ENCODE measurements at regions not wholly inside any gene's neighbourhood (a gene's known extent, or its start where the extent isn't known, plus 50 kb on each side); places are given as distances from the start of the nearest gene placed in this dataset.

DNA sequence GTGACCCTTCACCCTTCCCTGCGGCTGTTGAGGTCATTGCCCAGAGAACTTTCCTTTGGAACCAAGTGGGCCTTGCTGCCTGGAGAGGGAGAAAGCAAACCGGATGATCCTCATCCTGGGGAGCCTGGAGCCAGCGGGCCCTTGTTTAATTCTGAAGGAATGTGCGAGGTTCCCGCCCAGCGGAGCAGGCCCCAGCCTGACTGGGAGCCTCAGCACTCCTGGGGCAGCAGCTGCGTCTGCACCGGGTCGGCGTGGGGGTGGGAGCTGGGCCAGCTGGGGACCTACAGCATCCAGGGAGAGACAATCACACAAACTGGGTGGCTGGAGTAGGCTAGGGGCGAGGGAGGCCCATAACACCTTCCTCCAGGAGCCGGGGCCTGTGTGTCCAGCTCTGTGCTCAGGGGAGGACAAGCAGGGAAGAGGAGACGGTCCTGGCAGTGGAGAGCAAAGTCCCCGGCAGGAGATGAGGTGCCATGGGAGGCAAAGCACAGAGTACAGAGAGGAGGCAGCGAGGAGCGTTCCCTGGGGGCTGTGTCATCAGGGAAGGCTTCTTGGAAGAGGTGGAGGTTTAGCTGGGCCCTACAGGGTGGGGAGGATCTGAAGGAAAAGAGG is 61.9 kb upstream of the HAAO start:
- DNase-seq (ENCODE audit: low read depth), result no peak

DNA sequence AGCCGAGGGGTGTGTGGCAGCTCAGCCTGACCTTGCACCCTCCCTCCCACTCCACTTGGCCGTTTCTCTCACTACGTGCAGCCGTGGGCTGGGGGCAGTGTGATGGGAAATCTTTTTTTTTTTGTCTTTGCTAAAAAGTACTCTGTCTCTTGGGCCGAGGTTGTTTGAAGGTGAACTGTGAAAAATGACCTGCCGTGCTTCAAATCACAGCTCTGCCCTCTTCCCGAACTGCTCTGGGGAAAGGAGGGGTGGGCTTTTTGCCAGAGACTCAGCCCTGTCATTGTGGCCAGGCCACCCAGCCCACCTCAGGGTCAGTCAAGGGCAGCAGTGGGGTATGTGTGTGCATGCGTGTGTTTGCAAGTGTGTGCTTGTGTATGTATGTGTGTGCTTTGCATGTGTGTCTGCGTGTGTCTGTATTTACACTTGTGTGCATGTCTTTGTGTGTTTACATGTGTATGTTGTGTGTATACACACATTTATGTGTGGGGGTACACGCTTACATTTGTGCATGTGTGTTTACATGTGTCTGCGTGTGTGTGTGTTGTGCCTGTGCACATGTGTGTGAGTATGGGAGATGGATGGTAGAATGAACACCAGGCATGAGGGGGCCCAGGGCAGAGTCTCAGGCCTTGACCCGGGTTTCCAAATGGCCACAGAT is 61.3 kb upstream of the HAAO start:
- no peak for DNase-seq (ENCODE audit: low read depth)

DNA sequence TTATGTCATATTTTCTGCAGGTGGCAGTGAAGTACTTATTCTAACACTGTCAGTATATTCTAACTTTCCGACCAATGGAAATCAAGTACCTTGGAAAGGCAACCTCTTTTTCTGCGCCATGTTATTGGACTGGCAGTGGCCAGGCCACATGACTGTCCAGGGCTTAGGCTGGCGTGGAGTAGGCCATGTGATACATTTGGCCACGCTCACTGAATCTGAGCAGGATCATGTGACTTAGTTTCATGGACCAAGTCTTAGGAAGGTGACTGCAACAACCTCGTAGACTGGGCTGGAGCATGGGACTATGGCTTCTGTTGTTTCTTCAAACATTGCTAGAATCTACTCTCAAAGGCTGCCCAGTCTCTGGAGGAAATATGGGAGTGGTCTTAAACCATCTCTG is 60.4 kb upstream of the HAAO start:
- DNase-seq (ENCODE audit: low read depth), result no peak

DNA sequence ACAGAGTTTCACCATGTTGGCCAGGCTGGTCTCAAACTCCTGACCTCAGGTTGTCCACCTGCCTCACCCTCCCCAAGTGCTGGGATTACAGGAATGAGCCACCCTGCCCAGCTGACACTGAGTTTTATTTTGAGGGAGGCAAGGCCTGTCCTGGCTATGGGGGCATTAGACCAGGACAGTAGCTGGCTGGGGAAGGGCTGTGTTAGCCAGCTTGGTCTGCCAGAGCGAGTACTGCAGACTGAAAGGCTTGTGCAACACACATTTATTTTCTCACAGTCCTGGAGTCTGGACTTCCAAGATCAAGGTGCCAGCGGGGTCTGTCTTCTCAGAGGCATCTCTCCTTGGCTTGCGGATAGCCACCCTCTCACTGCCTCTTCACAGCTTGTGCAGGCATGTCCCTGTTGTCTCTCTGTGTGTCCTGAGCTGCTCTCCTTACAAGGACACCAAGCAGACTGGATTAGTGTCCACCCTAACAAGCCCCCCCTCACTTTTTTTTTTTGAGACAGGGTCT is 59.4 kb upstream of the HAAO start:
- DNase-seq (ENCODE audit: low read depth), result no peak

DNA sequence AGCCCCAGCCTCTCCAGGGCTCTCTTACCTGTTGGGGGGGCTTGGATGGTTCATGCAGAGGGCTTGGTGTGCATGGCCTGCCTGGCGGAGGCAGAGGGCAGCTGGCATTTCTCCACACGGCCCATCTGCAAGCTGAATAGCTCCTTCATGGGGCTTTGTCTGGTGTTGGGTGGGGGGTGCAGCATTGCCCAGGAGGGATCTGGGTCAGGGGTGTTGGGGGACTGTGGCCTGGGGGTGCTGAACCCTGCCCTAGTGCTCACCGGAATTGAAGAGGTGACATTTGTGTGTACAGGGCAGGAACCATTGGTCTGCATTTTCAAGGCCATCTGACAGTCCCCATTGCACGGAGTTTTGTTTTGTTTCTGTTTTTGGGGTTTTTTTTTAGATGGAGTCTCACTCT is 58.8 kb upstream of the HAAO start:
- no peak for DNase-seq (ENCODE audit: low read depth)

DNA sequence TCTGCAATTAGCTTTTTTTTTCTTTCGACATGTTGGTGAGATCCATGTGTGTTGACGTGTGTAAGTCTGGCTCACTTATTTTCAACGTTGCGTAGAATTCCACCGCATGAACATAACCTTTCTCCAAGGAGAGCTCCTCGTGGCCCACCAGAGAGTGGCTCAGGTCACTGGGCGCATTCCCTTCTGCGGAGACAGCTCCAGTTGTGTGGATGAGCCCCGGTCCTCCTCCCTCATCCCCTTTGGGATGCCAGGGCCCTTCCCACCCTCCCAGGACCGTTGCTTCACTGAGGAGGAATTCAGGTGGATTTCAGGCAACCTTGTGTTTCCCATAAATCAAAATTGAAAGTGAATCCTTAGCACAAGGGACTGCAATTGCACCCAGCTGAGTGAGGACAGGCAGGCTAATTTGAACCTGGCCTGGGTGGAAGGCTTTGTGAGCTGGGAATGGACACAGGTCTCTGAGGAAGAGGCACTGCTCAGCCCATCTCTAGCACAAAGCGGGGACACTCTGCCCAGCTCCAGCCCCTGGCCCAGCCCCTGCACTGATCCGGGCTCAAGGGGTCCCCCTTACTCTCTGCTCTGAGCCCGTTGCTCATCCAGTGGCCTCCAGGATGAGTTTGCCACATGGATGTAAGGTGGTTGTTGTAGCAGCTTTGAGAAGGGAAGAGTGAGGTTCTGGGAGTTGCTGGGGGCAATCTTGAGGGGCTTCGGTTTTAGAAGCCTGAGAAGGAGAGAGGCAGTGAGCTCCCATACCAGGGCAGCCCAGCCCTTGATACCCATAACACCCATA is 57.8 kb upstream of the HAAO start:
- DNase-seq (ENCODE audit: low read depth), result no peak

DNA sequence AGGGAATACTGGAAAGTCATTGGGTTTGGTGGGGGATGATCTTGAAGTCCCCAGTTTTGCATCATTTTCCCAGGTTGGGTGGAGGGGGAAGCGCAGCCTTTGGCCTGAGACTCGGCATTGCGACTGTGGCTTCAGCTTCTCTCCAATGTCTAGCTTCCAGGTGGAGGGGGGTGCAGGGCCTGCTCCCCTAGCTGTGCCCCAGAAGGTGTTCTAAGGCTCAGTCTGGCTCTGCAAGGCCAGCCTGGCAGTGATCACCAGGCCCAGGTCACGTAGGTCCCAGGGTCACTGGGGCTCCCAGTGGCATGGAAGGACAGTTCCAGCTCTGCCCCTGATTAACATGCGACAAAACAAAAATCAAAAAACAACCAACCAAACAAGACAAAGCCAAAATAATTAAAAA is 56.9 kb upstream of the HAAO start:
- DNase-seq (ENCODE audit: low read depth), result no peak

DNA sequence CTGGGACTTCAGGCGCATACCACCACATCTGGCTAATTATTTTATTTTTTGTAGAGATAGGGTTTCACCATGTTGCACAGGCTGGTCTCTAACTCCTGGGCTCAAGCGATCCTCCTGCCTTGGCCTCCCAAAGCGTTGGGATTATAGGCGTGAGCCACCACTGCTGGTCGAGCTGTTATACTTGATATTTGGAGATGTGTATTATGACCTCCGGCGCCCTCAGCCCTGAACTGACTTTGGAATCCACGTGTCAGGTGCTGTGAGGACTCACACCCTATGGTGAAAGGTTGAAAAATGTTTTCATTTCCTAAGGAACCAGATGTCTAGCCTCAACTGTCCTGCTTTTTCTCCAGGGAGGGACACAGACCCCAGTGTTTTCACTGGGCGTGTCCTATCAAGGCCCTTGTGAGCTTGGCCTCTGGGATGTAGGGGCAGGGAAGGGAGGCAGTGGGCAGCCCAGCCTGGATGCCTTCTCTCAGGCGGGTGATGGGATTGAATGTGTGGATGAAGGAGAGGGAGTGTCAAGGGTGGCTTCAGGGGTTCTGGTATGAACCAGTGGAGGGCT is 56.4 kb upstream of the HAAO start:
- no peak for DNase-seq (ENCODE audit: low read depth)

DNA sequence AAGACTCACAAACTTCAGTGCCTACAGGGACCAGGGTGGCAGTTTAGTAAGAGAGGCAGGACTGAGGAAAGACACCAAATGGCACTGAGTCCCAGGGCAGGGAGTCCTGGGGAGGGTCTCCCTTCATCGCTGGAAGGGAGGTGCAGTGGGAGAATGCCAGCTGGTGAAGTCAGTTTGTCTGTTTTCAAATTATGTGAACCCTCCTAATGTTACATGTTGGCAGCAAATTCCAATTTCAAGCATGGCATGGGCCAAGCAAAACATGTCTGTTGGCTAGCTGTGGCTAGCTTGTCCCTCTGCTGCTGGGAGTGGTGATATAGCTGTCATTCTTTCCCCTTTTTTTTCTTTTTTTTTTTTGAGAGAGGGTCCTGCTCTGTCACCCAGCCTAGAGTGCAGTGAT is 55.9 kb upstream of the HAAO start:
- DNase-seq (ENCODE audit: low read depth), result no peak

DNA sequence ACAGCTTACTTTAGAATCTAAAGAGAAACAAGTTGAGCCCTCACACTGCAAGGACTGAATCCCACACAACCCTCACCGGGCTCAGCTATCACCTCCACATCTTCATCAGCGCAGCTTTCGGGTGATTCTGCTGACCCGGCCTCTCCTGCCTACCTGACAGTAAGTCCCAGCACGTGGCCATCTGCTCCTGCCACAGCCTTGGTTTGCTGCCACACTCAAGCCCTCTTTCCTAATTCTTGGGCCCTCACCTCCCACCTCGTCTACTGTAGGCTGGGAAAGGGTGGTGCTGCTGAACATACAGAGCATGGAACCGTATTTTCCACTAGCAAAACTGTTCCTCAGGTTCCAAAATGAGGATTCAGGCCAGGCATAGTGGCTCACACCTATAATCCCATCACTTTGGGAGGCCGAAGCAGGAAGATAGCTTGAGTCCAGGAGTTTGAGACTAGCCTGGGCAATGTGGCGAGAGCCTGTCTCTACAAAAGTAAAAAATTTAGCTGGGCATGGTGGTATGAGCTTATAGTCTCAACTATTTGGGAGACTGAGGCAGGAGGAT is 55.3 kb upstream of the HAAO start:
- DNase-seq (ENCODE audit: low read depth), result no peak

DNA sequence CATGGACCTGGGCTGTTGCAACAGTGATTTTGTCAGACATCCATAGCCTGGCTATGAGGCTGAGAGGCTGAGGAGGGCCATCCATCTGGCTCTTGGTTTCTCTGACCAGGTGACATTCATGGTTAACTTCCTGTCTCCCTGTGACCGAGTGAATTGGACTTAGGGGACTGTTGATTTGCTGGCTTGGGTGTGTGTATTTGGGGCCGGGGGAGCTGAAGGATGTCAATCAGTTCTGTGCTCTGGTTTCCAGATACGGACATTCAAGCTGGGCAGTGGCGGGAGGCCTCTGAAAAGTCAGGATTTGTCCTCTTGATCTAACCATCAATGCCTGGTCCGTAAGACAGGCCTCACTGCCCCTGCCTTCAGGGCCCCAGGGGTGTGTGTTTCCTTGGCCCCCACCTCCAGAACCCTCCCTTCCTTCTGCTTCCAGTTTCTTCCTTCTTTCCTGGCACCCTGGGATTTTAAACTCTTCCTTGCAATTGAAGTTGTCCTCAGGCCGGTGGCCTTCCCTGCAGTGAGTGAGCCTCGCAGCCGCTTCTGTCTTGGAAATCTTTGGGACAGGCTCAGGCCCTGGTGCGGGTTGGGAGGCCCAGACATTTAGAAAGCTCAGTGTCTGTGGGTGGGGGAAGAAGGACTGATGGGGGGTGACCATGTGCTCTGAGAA is 54.7 kb upstream of the HAAO start:
- no peak for DNase-seq (ENCODE audit: low read depth)

DNA sequence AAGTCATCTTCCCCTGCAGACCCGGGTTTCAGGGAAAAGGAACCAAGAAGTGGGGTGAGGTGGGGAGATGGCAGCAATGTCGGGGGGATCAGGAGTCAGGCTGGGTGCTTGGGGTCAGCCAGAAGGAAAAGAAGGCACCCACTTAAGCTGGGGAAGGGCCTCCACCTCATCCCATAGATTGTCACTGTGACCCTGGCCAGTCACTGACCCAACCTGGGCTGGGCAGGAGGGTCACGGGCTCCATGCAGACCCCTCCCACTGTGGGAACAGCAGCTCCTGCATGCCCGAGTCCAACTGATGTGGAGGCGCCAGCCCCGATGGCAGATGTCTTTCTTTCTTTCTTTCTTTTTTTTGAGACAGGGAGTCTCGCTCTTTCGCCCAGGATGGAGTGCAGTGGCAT is 53.6 kb upstream of the HAAO start:
- DNase-seq (ENCODE audit: low read depth), result no peak

DNA sequence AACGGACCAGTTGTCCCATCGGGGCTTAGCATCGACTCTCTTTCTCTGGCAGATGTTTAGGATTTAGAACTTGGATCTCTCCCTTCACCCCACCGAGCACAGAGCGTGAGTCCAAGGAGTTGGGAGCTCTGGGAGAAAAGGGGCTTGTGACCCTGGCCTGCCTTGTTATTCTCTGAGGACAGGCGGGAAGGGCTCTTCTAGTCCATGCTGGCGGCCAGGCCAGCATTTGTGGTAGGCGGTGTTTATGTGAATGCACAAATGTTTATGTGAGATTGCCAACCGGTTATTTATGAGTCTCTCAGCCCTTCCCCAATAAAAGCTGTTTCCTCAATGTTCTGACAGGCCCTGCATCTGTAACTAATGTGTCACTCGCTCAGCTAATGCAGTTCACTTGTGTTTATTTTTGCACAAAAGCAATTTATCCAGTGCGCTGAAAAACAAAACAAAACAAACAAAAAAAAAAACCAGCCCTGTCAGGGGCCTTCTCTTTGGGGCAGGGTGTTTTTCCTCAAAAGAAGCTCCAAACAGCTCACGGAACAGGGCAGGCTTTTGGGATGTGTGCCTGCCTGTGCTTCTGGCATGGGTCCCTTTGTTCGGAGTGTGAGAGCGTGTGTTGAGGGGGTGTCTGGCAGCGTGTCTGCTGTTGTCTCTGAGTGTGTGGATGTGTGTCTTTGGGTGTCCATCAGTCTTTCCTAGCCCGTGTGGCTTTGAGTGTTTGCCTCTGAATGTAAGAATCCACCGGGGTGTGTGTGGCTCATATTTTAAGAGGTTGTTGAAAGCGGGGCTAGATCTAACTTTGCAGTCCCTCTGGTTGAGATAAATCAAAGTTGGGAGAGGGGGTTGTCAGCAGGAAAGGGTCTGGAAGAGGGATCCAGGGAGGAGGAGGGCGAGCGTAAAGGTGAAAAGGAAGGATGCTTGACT is 52.8 kb upstream of the HAAO start:
- DNase-seq (ENCODE audit: low read depth), result no peak

DNA sequence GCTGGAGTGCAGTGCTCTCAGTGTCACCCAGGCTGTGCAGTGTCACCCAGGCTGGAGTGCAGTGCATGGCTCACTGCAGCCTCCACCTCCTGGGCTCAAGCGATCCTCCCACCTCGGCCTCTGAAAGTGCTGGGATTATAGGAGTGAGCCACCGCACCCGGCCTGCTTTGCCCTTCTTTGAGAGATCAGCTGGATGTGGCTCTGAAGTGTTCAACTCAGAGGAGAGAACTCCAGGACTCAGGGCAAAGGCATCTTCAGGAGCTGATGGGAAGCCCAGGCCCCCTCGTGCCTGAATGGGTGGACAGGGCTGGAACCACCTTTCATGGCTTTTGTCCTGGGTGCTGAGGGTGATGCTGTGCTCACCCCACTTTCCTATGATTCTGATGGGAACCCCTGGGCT is 52.0 kb upstream of the HAAO start:
- DNase-seq (ENCODE audit: low read depth), result no peak

DNA sequence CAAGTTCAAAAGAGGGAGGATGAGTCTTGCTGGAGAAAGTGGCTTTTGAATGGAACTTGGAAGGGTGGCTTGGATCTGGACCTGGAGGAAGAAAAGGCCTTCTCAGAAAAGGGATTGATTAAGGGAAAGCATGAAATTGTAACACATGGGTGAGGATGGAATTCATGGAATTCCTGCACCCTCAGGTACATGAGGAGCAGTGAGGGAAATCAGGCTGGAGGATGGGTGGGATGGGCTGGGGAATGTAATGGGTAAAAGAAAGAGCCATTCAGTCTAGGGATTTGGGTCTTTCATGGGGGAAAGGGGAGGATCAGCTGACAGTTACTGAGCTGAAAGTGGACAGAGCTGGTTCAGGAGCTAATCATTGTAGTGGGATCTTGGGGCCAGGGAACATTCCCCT is 51.2 kb upstream of the HAAO start:
- DNase-seq (ENCODE audit: low read depth), result no peak

DNA sequence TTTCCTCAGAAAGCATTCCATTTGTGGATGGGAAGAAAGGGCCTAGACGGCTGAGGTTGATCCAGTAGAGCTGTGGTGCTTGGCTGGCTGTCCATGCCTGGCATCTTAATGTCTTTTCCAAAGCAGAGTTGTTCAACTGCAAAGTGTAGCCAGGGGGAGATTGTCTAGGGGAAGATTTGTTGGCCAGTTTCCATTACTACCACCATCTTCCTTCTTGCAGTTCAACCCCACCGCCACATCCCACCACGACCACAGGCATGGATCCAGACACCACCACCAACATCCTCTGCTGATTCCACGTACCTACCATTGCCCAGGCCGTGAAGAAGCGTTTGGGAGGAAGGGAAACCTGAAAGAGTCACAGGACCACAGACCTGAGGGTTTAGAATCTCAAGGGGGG is 50.7 kb upstream of the HAAO start:
- no peak for DNase-seq (ENCODE audit: low read depth)

DNA sequence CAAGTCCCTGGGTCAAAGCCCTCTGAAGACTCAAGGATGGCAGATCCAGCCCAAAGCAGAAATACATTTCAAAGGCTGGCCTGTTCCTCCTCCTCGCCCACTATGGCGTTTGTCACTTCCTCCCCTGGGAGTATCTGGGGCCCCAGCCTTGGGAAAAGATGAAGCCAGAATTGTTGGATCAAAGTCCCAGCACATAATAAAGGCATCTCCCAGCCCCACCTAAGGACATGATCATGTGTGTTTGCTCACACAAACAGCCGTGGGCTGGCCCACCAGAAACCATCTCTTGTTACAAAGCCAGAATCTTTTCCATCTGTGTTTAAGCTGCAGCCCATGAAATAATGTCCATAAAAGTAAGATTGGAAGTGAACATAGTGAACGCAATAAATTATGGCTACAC is 50.1 kb upstream of the HAAO start:
- DNase-seq (ENCODE audit: low read depth), result no peak
